ENCODE measurements at regions not wholly inside any gene's neighbourhood (a gene's known extent, or its start where the extent isn't known, plus 50 kb on each side); places are given as distances from the start of the nearest gene placed in this dataset.

GRCh38 chr2:100632037-100632436 is 69.2 kb downstream of the PDCL3 start:
- TF ChIP-seq YY1 (IDR thresholded peaks at IDR 0.05; ENCODE audit: insufficient read depth, insufficient read length) (no peak), ZNF274 (IDR thresholded peaks at IDR 0.05; ENCODE audit: low read depth, low read length) (no peak), SUZ12 (IDR thresholded peaks at IDR 0.05; ENCODE audit: extremely low read depth, insufficient read depth, insufficient read length) (no peak)

Data from NT2/D1 (cell line).